Osteoblast (primary cell): ENCODE measurements at regions not wholly inside any gene's neighbourhood (a gene's known extent, or its start where the extent isn't known, plus 50 kb on each side); places are given as distances from the start of the nearest gene placed in this dataset.

Experiments
- DNase-seq: peaks from one replicate; pipeline ENCODE4 v3.0.0; 2011; ENCODE audit warnings: low spot score, mixed read lengths; ENCODE audit not compliant: insufficient read length; ENCODE audit errors: missing footprints
- H2AFZ ChIP-seq: 2 replicates; pipeline ENCODE4 v1.6.0; 2011; ENCODE audit warnings: mild to moderate bottlenecking, low read length
- H3K27ac ChIP-seq: 2 replicates; pipeline ENCODE4 v1.5.1; 2011; ENCODE audit warnings: mild to moderate bottlenecking, low read depth, low read length, moderate library complexity
- H3K27me3 ChIP-seq: 2 replicates; pipeline ENCODE4 v1.6.0; 2012; ENCODE audit warnings: mild to moderate bottlenecking, control low read depth, inconsistent platforms, low read length, moderate library complexity; ENCODE audit not compliant: insufficient read depth
- H3K36me3 ChIP-seq: 2 replicates; pipeline ENCODE4 v1.5.1; 2011; ENCODE audit warnings: mild to moderate bottlenecking, low read length, control low read depth, moderate library complexity; ENCODE audit not compliant: insufficient read depth
- H3K4me1 ChIP-seq: 2 replicates; pipeline ENCODE4 v1.5.1; 2011; ENCODE audit warnings: mild to moderate bottlenecking, low read length, control low read depth, moderate library complexity; ENCODE audit not compliant: insufficient read depth
- H3K4me2 ChIP-seq: 2 replicates; pipeline ENCODE4 v1.6.0; 2011; ENCODE audit warnings: mild to moderate bottlenecking, low read length; ENCODE audit not compliant: insufficient read depth
- H3K4me3 ChIP-seq: fragments of 200-600 bp; sonication (generic); 3 replicates; pipeline ENCODE4 v1.5.1; 2012; ENCODE audit warnings: mild to moderate bottlenecking, low read length, inconsistent platforms; ENCODE audit not compliant: insufficient read depth
- H3K79me2 ChIP-seq: 2 replicates; pipeline ENCODE4 v1.6.0; 2012; ENCODE audit warnings: mild to moderate bottlenecking, low read length, control low read depth, inconsistent platforms; ENCODE audit not compliant: insufficient read depth
- H3K9me3 ChIP-seq: 2 replicates; pipeline ENCODE4 v1.5.1; 2011; ENCODE audit warnings: low read depth, low read length, control low read depth
- H4K20me1 ChIP-seq: 2 replicates; pipeline ENCODE4 v1.6.0; 2012; ENCODE audit warnings: mild to moderate bottlenecking, low read length, control low read depth; ENCODE audit not compliant: insufficient read depth
- TF ChIP-seq, protein P1 (sequence below): IDR thresholded peaks from 2 replicates; pipeline ENCODE4 v1.5.1; 2011; ENCODE audit warnings: mild to moderate bottlenecking, low read depth, low read length, moderate library complexity; ENCODE audit errors: extremely low read depth

- Histone ChIP-seq H3K27ac (peak overlapping the region; percentile 82), H3K4me2 (peak overlapping the region; percentile 41), H3K4me3 (no peak overlapping the region), H2AFZ (peak overlapping the region; percentile 78), H3K4me1 (peaks cover 24% of the 10 kb centered on the region), H4K20me1 (no peaks in the 10 kb centered on the region), H3K36me3 (no peaks in the 10 kb centered on the region), H3K27me3 (no peaks in the 10 kb centered on the region), H3K9me3 (no peaks in the 10 kb centered on the region), H3K79me2 (no peaks in the 10 kb centered on the region)
- DNase-seq, result peak; percentile 43
- TF ChIP-seq, protein P1, sequence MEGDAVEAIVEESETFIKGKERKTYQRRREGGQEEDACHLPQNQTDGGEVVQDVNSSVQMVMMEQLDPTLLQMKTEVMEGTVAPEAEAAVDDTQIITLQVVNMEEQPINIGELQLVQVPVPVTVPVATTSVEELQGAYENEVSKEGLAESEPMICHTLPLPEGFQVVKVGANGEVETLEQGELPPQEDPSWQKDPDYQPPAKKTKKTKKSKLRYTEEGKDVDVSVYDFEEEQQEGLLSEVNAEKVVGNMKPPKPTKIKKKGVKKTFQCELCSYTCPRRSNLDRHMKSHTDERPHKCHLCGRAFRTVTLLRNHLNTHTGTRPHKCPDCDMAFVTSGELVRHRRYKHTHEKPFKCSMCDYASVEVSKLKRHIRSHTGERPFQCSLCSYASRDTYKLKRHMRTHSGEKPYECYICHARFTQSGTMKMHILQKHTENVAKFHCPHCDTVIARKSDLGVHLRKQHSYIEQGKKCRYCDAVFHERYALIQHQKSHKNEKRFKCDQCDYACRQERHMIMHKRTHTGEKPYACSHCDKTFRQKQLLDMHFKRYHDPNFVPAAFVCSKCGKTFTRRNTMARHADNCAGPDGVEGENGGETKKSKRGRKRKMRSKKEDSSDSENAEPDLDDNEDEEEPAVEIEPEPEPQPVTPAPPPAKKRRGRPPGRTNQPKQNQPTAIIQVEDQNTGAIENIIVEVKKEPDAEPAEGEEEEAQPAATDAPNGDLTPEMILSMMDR, result no peak
These were observed 68.0 kb upstream of the MAMDC2 start for GRCh38 chr9:69975681-69976080.

DNA sequence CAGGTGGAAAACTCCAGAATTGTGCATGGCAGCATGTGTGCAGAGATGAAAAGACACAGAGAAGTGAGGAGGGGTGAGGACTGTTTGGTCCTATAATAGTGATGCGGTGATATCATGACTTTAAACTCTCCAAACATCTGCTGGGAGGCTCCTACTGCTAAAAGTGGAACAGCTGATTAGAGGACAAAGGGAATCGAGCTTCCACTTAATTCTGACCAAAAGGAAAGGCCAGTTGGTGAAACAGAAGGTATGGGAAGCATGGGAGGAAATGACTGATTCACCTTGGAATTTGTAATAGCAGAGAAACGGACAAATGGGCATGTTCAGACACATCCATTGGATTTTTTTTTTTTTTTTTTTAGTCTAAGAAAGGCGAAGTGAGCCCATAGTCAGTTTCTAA, 67.5 kb upstream of the MAMDC2 start:
- Histone ChIP-seq H3K9me3 (no peaks in the 10 kb centered on the region), H3K4me3 (no peak overlapping the region), H4K20me1 (no peaks in the 10 kb centered on the region), H3K27ac (peak overlapping the region; percentile 82), H3K4me2 (peak overlapping the region; percentile 41), H2AFZ (peak overlapping the region; percentile 78), H3K36me3 (no peaks in the 10 kb centered on the region), H3K4me1 (peaks cover 24% of the 10 kb centered on the region), H3K79me2 (no peaks in the 10 kb centered on the region), H3K27me3 (no peaks in the 10 kb centered on the region)
- no peak for DNase-seq
- TF ChIP-seq, protein P1, result no peak

DNA sequence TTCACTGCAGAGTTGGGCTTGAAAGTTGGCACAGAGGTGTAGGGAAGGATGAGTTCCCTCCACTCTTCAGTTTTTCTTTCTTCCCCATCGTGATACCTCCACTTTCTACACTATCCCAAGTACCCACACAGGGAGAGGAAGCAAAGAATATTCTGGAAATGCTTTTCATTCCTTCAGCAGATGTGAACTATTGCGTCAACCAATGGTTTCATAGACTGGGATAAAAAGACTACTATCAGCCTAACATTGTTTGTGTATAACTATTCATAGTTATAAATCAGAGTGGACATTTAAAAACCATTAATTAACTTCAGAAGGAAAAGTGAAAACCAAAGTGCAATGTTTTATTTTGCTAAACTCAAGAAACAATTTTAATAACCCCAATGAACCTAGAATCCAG, 63.6 kb upstream of the MAMDC2 start:
- Histone ChIP-seq H2AFZ (no peak overlapping the region), H3K27me3 (no peaks in the 10 kb centered on the region), H3K4me2 (no peak overlapping the region), H3K4me1 (peaks cover 23% of the 10 kb centered on the region), H3K36me3 (no peaks in the 10 kb centered on the region), H3K79me2 (no peaks in the 10 kb centered on the region), H3K4me3 (no peak overlapping the region), H4K20me1 (no peaks in the 10 kb centered on the region), H3K9me3 (no peaks in the 10 kb centered on the region), H3K27ac (no peak overlapping the region)
- no peak for DNase-seq
- TF ChIP-seq, protein P1, result no peak

GRCh38 chr9:69980591-69980990, 63.1 kb upstream of the MAMDC2 start:
- TF ChIP-seq, protein P1, result no peak
- Histone ChIP-seq H3K79me2 (no peaks in the 10 kb centered on the region), H3K4me1 (peaks cover 22% of the 10 kb centered on the region), H4K20me1 (no peaks in the 10 kb centered on the region), H3K9me3 (no peaks in the 10 kb centered on the region), H2AFZ (no peak overlapping the region), H3K27me3 (no peaks in the 10 kb centered on the region), H3K4me2 (no peak overlapping the region), H3K4me3 (no peak overlapping the region), H3K36me3 (no peaks in the 10 kb centered on the region), H3K27ac (no peak overlapping the region)
- no peak for DNase-seq
